NCI-H345 (cell line): ENCODE measurements at regions not wholly inside any gene's neighbourhood (a gene's known extent, or its start where the extent isn't known, plus 50 kb on each side); places are given as distances from the start of the nearest gene placed in this dataset.

Experiments used
- DNase-seq: peaks from one replicate; lab custom pipeline; 2025; lab: John Stamatoyannopoulos, UW

DNA sequence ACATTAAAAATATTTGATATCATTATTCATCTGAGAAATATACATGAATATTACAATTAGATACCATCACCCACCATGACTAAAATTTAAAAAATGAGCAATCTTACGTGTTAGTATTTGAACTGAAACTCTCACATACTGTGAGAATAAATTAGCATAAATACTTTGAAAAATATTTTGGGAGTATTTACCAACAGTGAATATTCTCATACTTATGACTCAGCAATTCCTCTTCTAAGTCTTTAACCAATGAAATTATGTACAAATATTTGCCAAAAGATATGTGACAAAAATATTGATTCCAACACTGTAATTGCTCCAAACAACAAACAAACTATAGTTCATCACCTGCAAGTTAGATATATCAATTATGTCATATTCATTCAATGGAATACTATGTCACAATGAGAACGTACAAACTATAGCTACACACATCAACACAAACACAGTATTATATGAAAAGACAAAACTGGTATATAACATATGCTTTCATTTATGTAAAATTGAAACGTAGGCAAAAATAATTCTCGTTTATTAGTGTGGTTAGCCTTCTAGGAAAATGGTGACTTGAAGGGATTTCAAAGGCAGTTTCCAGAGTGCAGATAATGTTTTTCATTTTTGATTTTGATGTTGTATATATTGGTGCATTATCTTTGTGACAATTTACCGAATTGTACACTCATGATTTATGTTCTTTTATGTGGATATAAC is 742.2 kb downstream of the SLC16A7 start:
- no peak for DNase-seq

GRCh38 chr12:60345442-60345841 is 749.6 kb downstream of the SLC16A7 start:
- DNase-seq = no peak

DNA sequence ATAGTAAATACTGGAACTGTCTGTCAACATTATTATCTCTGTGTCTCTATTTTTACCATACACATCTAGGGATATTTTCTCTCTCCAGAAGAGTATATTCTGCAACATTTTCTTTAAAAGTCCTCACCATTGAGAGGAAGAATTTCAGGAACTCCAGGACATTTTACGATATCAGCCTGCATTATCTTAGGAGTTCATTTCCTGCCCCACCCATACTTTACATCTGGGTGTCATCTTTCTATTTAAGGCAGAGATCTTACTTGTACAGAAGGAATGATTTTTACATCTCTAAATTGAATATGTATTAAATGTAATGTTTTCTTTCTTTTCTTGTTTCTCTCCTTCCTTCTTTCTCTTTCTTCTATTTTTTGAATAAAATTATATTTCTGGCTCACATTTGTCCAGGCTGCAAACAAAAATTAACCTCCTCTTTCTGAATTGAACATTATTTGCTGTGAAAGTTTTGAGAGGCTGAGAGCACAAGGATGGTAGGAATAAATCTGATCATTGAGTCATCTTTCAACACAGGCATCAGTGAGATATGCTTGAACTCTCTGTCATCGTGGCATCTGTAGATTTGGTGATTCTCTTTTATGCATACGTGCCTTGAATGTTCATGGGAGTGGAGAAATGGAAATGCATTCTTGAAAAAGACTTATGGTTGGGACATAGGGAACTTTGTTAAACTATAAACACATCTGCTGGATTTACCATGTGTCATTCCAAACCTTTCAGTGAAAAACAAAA is 753.6 kb downstream of the SLC16A7 start:
- DNase-seq = no peak

GRCh38 chr12:60387356-60387755 is 791.5 kb downstream of the SLC16A7 start:
- DNase-seq = no peak

DNA sequence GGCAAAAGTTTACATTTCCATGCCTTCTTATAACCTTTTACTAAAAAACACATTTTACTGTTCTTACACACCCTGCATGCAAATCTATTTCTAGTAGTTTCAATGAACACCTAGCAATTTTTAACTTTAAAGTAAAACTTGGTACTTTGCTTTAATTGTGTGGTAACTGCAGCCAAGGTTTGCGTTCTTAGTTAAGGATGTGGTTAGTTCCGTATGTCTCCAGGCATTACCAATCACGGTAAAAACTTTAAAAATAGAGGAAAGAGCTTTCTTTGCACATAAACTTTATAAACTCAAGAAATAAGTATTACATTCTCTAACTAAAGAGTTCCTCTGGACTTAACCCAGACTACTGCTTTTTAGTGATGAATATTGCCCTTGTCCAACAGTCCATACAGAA is 795.2 kb downstream of the SLC16A7 start:
- no peak for DNase-seq

GRCh38 chr12:60391791-60392190 is 796.0 kb downstream of the SLC16A7 start:
- DNase-seq = no peak

DNA sequence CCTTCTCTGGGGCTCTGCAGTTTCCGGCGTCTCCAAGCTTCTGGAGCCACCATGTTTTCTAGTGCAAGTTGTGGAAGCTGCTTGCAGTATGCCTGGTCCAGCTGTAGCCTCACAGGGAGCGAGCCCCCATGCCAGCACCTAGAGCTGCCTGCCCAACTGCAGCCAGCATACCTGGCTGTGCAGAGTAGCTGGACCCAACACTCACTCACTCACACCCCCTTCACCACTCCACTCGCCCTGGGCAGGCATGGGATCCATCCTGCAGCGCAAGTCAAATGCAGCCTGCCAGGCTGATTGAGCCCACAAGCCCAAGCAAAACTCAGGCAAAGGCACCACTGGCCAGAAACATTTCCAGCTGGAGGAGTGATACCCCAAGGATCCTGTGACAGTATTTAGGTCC is 797.3 kb downstream of the SLC16A7 start:
- no peak for DNase-seq

DNA sequence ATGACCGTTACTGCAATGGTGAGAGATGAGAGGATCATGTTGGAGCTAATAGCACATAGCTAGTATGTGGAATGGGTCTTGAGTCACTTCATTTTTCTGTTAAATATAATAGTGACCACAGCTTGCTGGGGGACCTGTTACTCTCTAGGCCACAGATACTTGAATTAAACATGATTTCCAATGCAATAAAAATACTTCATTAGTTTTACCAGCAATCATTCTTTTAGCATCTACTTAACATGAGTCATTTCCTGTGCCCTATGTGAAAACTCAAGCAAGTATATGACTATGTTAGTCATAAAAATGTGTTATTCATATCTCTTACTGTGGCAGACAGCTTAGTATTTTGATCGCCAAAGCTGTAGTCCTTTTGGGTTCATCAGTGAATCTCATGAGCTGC is 798.8 kb downstream of the SLC16A7 start:
- DNase-seq = no peak

DNA sequence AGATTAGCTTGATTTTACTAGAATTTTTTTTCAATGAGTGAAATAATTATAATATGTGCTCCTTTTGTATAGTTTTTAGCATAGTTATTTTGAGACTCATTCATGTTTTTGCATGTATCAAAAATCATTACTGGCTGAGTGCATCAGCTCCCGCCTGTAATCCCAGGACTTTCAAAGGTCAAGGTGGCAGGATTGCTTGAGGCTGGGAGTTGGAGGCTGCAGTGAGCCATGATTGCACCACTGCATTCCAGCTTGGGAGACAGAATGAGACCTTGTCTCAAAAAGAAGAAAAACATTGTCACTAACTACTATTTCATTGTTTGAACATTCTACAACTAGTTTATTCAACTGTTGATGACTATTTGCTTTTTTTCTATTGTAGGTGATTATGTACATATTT is 802.7 kb downstream of the SLC16A7 start:
- no peak for DNase-seq

DNA sequence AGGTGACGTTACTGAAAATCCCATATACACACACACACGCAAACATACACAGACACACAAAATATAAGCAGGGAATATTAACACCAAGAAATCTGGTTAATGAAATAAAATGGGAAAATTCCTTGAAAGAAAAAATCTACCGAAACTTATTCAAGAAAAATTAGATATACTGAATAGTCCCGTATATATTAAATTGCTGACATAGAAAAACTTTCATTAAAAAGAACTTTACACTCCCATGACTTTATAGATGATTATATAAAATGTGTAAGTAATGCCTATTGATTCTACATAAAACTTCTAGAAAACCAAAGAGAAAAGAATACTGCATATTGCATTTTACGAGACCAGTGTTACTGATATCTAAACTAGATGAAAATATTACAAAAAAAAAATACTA is 803.2 kb downstream of the SLC16A7 start:
- DNase-seq = no peak

DNA sequence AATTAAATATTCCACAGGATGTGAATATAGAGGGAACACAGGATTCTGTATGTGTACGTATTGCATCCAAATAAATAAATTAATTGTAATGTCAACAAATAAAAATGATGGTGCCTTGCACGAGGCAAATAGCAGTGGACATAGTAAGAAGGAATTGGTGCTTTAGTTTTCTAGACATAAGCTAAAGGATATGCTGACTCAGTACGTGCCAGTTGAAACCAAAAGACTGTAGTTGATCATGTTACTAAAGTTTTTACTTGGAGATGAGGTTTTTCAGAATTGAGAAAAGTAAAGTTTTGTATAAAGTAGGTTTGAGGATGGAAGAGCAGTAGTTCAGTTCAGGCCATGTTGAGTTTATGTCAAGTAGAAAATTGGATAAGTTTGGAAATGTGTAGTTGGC is 807.2 kb downstream of the SLC16A7 start:
- DNase-seq = no peak

DNA sequence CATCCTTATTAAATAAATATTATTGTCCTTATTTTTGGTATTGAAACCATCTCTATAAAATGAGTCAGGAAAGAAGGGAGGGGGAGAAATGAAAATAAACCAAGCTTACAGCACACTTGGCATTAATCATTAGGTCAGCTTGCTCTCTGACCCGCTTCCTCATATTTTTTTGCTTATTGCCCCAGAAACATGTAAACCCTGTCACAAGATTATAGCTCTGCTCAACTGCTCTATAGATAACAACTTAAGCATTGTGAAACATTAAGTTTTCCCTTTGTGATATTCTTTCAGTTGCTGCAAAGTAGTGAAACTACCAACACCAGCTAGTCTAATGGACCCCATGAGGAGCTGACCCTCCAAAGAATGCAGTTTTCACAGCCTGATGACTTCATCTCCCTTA is 819.5 kb downstream of the SLC16A7 start:
- no peak for DNase-seq

DNA sequence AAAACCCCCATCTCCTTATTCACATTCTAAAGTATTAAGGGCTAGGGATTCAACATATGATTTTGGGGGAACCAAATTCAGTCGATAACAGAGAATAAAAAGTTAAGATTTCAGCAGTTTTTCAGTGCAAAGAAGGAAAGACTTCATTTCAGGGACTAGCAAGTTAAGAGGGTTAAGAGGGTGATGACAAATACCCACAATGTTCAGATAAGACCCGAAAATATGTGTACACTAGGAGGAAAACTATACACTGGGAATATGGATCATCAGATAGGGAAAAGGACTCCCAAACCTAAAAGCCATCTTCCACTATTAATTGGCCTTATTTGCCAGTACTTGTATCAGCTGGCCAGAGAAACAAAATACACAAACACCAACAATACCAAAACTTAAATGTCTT is 824.2 kb downstream of the SLC16A7 start:
- DNase-seq = no peak

GRCh38 chr12:60421741-60422140 is 825.9 kb downstream of the SLC16A7 start:
- no peak for DNase-seq

- DNase-seq = no peak
These were observed 841.5 kb downstream of the SLC16A7 start for GRCh38 chr12:60437297-60437696.

GRCh38 chr12:60441577-60441976 is 845.7 kb downstream of the SLC16A7 start:
- no peak for DNase-seq

GRCh38 chr12:60451457-60451856 is 855.6 kb downstream of the SLC16A7 start:
- DNase-seq = no peak

GRCh38 chr12:60465060-60465459 is 869.2 kb downstream of the SLC16A7 start:
- DNase-seq = no peak

DNA sequence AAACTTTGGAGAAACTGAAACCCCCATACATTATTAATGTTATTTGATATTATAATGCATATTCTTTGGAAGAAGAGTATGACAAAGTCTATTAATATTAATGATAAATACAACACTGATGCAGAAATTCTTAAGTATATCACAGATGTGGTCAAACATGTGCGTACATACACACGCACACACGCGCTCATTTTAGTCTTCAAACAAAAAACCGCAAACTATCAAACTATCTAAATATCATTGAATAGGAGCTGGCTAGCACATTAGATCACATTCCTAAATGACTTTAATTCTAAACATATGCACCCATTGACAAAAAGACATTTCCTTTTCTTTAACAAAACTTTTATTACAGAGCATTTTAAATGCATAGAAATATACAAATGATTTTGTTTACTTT is 872.7 kb downstream of the SLC16A7 start:
- no peak for DNase-seq

- DNase-seq = no peak
These were observed 880.0 kb downstream of the SLC16A7 start for GRCh38 chr12:60475825-60476224.

GRCh38 chr12:60487284-60487683 is 891.5 kb downstream of the SLC16A7 start:
- DNase-seq = no peak

- DNase-seq = no peak
These were observed 893.2 kb downstream of the SLC16A7 start for GRCh38 chr12:60489071-60489470.

DNA sequence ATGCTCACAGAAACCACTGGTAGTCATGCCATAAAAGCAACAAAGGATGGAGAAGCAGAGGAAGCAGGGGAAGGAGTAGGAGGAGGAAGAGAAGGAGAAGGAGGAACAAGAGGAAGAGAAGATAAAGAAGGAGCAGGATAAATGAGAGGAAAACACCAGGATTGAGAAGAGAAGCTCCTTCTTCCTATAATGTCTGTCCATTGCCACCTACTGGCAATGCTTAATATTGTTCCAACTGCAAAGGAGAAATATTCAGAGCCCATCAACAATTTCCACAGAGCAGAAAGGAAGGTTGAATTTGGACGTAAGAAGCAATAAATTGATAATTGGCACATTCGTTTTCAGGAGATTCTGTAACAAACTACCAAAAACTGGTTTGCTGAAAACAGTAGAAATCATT is 898.4 kb downstream of the SLC16A7 start:
- DNase-seq = peak; percentile 35

DNA sequence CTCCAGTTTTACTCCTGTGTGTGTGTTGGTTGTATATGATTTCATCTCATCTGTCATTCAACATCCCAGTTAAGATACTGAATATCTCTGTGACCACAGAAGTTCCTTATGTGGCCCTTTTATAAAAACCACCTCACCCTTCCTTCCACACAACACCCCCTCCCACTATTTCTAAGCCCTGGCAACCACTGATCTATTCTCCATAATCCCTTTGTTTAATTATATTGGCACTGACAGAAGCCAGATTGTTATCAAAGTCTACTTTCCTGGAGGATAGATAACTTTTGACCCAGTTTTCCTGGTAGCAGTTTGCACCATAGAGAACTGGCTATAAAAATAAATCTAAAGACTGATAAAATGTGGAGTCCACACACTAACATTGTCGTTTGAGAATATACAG is 902.8 kb downstream of the SLC16A7 start:
- DNase-seq = no peak
